ENCODE measurements at regions not wholly inside any gene's neighbourhood (a gene's known extent, or its start where the extent isn't known, plus 50 kb on each side); places are given as distances from the start of the nearest gene placed in this dataset.

GRCh38 chr9:134265078-134265477 lies 61.2 kb upstream of the RXRA start:
- TF ChIP-seq CTCF (IDR thresholded peaks at IDR 0.05) = no peak
- no peak for TF ChIP-seq POLR2A (IDR thresholded peaks at IDR 0.05)
